B cell (primary cell): ENCODE measurements at regions not wholly inside any gene's neighbourhood (a gene's known extent, or its start where the extent isn't known, plus 50 kb on each side); places are given as distances from the start of the nearest gene placed in this dataset.

Experiments used
- EZH2 ChIP-seq: IDR thresholded peaks from 2 replicates; pipeline ENCODE4 v1.6.1; 2012; ENCODE audit warnings: borderline replicate concordance, low read depth, mild to moderate bottlenecking, moderate library complexity, low read length; ENCODE audit not compliant: insufficient read depth, poor library complexity, severe bottlenecking
- TF ChIP-seq, protein P1 (sequence below): fragments of 200-600 bp; IDR thresholded peaks from one replicate; pipeline ENCODE4 v1.8.0; 2022; ENCODE audit warnings: antibody characterized with exemption, mild to moderate bottlenecking

GRCh38 chr9:115275753-115276152 is 157.8 kb upstream of the TNC start:
- TF ChIP-seq EZH2, result no peak
- TF ChIP-seq, protein P1, sequence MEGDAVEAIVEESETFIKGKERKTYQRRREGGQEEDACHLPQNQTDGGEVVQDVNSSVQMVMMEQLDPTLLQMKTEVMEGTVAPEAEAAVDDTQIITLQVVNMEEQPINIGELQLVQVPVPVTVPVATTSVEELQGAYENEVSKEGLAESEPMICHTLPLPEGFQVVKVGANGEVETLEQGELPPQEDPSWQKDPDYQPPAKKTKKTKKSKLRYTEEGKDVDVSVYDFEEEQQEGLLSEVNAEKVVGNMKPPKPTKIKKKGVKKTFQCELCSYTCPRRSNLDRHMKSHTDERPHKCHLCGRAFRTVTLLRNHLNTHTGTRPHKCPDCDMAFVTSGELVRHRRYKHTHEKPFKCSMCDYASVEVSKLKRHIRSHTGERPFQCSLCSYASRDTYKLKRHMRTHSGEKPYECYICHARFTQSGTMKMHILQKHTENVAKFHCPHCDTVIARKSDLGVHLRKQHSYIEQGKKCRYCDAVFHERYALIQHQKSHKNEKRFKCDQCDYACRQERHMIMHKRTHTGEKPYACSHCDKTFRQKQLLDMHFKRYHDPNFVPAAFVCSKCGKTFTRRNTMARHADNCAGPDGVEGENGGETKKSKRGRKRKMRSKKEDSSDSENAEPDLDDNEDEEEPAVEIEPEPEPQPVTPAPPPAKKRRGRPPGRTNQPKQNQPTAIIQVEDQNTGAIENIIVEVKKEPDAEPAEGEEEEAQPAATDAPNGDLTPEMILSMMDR, result no peak
